ENCODE measurements at regions not wholly inside any gene's neighbourhood (a gene's known extent, or its start where the extent isn't known, plus 50 kb on each side); places are given as distances from the start of the nearest gene placed in this dataset.

- H3K36me3 Mint-ChIP-seq = no peaks in the 10 kb centered on the region
- Histone ChIP-seq H3K9me3 (ENCODE audit: control insufficient read depth in 2 of 2, low read length in 2 of 2) (no peaks in the 10 kb centered on the region), H3K4me3 (ENCODE audit: low read depth, low read length) (no peak overlapping the region), H3K27ac (ENCODE audit: insufficient read depth, low read length, poor library complexity, severe bottlenecking) (no peak overlapping the region), H3K36me3 (ENCODE audit: control insufficient read depth, insufficient read depth, low read length) (no peaks in the 10 kb centered on the region), H3K27me3 (ENCODE audit: control insufficient read depth, insufficient read depth, low read length) (no peaks in the 10 kb centered on the region), H3K4me1 (ENCODE audit: control insufficient read depth, insufficient read depth, low read length, poor library complexity, severe bottlenecking) (no peaks in the 10 kb centered on the region)
- H3K9me3 Mint-ChIP-seq = peaks cover 0 to 4% (median 0%) of the 10 kb centered on the region in 7 donors
- H3K27ac Mint-ChIP-seq = no peak overlapping the region
- no peaks in the 10 kb centered on the region for H3K4me1 Mint-ChIP-seq
- no peaks in the 10 kb centered on the region for H3K27me3 Mint-ChIP-seq
- DNase-seq (no peak), ATAC-seq (ENCODE audit: low read depth in 2 of 2) (no peak)
- H3K4me3 Mint-ChIP-seq = no peak overlapping the region
Measured at GRCh38 chr5:87503004-87503403, 90.3 kb upstream of the CCNH start.

- no peaks in the 10 kb centered on the region for H3K36me3 Mint-ChIP-seq
- Histone ChIP-seq H3K4me3 (ENCODE audit: low read depth, low read length) (no peak overlapping the region), H3K27ac (ENCODE audit: insufficient read depth, low read length, poor library complexity, severe bottlenecking) (no peak overlapping the region), H3K9me3 (ENCODE audit: control insufficient read depth in 2 of 2, low read length in 2 of 2) (peaks cover 0 to 10% of the 10 kb centered on the region in 2 experiments), H3K36me3 (ENCODE audit: control insufficient read depth, insufficient read depth, low read length) (no peaks in the 10 kb centered on the region), H3K4me1 (ENCODE audit: control insufficient read depth, insufficient read depth, low read length, poor library complexity, severe bottlenecking) (no peaks in the 10 kb centered on the region), H3K27me3 (ENCODE audit: control insufficient read depth, insufficient read depth, low read length) (no peaks in the 10 kb centered on the region)
- DNase-seq (no peak), ATAC-seq (ENCODE audit: low read depth in 2 of 2) (no peak)
- H3K4me1 Mint-ChIP-seq = no peaks in the 10 kb centered on the region
- H3K4me3 Mint-ChIP-seq = no peak overlapping the region
- no peaks in the 10 kb centered on the region for H3K27me3 Mint-ChIP-seq
- H3K27ac Mint-ChIP-seq = no peak overlapping the region
- H3K9me3 Mint-ChIP-seq = peaks cover 0 to 19% (median 2%) of the 10 kb centered on the region in 7 donors
Measured at GRCh38 chr5:87499478-87500410, 87.0 kb upstream of the CCNH start.
